SH-SY5Y (cell line): ENCODE measurements at regions not wholly inside any gene's neighbourhood (a gene's known extent, or its start where the extent isn't known, plus 50 kb on each side); places are given as distances from the start of the nearest gene placed in this dataset.

Experiments used
- GATA2 ChIP-seq: IDR thresholded peaks from 2 replicates; pipeline ENCODE4 v1.6.1; 2011; ENCODE audit warnings: mild to moderate bottlenecking, low read depth, low read length
- GATA3 ChIP-seq: IDR thresholded peaks from 2 replicates; pipeline ENCODE4 v1.6.1; 2011; ENCODE audit warnings: low read depth, mild to moderate bottlenecking, low read length, moderate library complexity

DNA sequence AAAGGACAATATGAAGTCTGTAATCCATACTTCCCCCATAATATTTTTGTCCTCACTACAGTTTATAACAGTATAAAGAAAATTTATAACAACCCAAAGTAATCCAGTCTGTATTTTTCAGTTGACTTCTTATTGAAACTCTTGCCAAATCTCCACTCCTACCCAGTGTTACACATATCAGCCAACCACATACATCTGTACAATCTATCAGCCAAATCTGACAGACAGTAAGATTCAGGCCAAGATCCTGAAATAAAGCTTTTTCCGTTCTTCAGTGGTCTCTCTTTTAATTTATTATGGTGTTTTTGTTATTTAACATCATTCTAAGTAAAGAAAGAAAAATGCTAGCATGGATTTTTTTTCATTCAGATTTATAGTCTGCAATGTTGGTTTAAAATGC, 2370.9 kb upstream of the RAG2 start:
- TF ChIP-seq GATA3 (no peak), GATA2 (no peak)
